ENCODE measurements at regions not wholly inside any gene's neighbourhood (a gene's known extent, or its start where the extent isn't known, plus 50 kb on each side); places are given as distances from the start of the nearest gene placed in this dataset.

DNA sequence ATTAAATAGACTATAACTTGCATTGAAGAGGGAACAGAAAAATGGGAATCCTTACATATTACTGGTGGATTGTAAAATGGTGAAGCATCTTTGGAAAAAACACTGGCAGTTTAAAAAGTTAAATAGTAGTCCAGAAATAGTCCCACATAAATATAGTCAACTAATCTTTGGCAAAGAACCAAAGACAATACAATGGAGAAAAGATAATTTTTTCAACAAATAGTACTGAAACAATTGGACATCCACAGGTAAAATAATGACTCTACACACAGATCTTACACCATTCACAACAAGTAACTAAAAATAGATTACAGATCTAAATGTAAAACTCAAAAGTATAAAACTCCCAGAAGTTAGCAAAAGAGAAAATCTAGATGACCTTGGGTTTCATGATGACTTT, 259.1 kb upstream of the CEP162 start:
- FAIRE-seq: no peak
- DNase-seq (ENCODE audit: extremely low spot score, insufficient read length, low read depth): no peak

GRCh38 chr6:84469144-84469543, 241.7 kb upstream of the CEP162 start:
- FAIRE-seq (no peak), DNase-seq (ENCODE audit: extremely low spot score, insufficient read length, low read depth) (no peak)

- FAIRE-seq (no peak), DNase-seq (ENCODE audit: extremely low spot score, insufficient read length, low read depth) (no peak)
These were observed 239.9 kb upstream of the CEP162 start for GRCh38 chr6:84467296-84467695.

DNA sequence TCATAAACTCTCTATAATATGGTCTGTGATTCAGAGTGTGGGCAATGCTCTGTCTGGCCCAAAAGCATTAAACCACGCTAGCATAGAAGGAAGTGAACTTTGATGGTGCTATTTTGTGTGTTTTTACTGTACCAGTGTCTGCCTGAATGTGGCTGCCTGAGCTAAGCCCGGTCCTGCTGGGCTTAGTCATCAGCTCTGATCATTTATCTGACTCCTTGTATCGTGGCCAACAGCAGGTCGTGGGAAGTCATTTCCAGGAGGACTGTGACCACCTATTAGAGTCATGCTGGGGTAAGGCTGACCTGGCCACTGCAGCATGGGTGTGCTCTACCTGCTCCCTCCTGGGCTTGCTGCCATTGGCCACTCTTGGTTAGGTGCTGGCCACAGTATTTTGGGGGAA, 239.1 kb upstream of the CEP162 start:
- no peak for DNase-seq (ENCODE audit: extremely low spot score, insufficient read length, low read depth)
- FAIRE-seq: no peak

DNA sequence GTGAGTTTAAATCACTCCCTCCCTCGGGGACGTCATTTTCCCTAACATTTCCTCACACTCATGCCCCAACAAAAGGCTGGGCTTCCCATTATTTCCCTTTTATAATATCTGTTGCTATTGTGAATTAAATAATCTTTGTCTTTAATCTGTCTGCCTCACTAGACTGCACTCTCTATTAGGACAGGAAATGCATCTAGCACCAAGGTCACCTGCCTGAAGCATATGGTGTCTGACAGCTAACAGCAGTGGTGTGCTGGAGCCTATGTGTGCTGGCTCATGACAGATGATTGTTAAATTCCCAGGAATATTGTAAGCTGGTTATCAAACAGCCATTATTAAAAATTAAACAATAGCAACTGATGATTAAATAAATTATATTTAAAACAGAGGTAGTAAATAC, 237.0 kb upstream of the CEP162 start:
- DNase-seq (ENCODE audit: extremely low spot score, insufficient read length, low read depth) (no peak), FAIRE-seq (no peak)

DNA sequence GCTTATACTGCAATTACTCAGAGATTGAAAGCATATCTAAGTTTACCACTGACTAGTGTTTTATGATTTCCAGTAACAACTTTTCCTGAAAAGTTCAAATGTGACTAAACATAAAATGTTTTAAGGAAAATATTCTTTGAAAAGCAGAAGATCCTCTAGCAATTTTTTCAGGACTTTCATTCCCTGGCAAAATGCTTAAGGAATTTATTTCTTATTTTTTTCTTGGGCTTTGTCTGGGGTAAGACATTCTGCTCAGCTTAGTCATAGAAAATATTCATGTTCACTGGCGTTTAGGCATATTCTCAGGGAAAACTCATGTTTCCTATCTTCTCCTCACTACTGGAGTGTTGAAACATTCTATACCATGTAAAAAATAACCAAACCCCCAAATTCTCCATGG, 235.3 kb upstream of the CEP162 start:
- DNase-seq (ENCODE audit: extremely low spot score, insufficient read length, low read depth): no peak
- FAIRE-seq: no peak

DNA sequence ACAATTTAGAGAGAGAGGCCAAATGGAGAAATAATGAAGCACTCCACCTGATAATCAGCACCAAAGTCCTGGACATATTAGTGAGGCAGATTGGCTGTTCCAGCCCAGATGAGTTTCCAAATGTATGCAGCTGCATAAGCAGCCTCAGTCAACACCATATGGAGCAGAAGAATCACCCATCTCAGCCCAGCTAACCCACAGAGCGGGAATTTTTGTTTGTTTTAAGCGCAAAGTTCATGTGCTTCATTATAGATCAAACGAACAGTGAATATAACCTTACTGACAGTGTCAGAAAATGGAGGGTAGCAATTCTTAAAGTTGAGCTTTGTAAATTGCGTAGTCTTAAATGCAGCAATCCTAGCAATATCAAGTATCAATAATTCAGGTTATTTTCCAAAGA, 234.0 kb upstream of the CEP162 start:
- FAIRE-seq (no peak), DNase-seq (ENCODE audit: extremely low spot score, insufficient read length, low read depth) (no peak)

DNA sequence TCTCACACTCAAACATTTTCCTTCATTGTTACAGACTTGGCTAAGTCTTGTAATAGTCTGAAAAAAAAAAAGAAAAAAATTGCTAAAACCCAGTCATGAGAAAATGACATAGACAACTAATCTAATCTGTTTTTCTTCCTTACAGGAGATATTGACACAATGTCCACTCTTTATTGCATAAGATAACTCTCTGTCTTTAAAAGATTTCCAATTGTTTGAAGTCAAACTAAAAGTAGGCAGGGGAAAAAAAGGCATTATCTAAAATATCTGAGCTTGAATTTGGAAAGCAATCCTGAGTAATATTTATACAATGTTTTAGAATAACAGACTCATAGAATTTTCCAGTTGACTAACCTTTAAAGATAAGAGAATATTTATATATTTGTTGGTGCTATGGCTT, 233.0 kb upstream of the CEP162 start:
- DNase-seq (ENCODE audit: extremely low spot score, insufficient read length, low read depth) (no peak), FAIRE-seq (no peak)

GRCh38 chr6:84459401-84459800, 232.0 kb upstream of the CEP162 start:
- no peak for FAIRE-seq
- no peak for DNase-seq (ENCODE audit: extremely low spot score, insufficient read length, low read depth)

DNA sequence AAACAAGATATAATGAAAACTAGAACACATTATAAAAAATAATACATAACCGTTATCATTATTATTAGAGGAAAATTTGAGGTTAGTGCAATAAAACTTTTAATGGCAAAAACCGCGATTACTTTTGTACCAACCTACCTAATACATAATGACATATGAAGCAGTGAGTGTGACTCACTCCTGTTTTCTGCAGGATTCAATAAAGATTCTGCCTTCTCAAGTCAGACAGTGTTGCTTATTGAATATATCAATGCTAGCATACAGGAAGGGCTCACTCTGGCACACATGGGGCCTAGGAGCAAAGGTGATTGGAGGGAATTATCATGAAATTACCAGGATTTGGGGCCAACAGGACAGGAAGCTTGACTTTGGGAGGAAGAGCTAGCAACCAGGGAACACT, 230.8 kb upstream of the CEP162 start:
- DNase-seq (ENCODE audit: extremely low spot score, insufficient read length, low read depth) (no peak), FAIRE-seq (no peak)

DNA sequence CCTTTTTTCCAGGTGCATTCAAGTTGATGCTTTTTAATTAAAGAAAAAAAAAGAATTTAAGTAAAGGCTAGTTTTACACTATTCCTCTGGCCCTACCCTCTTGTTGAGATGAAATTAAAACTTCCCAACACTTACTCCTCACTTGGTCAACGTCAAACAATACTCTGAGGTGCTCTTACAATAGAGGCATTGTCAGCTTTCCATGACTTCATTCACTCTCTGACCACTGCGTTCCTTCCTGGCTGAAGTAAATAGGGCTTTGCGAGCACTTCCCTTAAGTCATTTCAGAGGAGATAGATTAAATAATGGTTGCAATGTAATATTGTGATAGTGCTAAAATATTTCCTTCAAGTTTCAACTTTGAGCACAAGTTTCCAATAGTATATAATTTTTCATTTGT, 229.8 kb upstream of the CEP162 start:
- no peak for DNase-seq (ENCODE audit: extremely low spot score, insufficient read length, low read depth)
- FAIRE-seq: no peak

GRCh38 chr6:84456803-84457202, 229.4 kb upstream of the CEP162 start:
- FAIRE-seq (no peak), DNase-seq (ENCODE audit: extremely low spot score, insufficient read length, low read depth) (no peak)

- no peak for FAIRE-seq
- DNase-seq (ENCODE audit: extremely low spot score, insufficient read length, low read depth): no peak
These were observed 228.1 kb upstream of the CEP162 start for GRCh38 chr6:84455511-84456029.

DNA sequence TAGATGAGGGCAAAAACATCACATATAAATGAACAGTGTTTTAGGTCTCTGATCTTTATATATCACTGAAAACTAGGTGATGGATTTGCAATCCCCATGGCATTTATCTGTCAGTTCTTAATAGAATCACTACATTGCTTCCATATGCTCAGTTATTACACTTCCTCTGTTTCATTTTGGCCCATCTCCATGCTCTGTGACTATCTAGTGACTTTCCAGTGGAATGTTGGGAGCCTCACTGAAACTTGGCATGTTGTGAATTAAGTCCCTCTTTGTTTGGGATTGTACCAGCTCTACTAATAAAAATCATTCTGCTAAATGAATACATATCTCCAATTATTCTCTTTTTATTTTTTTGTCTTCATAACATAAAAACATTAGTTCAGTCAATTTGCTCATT, 226.1 kb upstream of the CEP162 start:
- no peak for FAIRE-seq
- DNase-seq (ENCODE audit: extremely low spot score, insufficient read length, low read depth): no peak

DNA sequence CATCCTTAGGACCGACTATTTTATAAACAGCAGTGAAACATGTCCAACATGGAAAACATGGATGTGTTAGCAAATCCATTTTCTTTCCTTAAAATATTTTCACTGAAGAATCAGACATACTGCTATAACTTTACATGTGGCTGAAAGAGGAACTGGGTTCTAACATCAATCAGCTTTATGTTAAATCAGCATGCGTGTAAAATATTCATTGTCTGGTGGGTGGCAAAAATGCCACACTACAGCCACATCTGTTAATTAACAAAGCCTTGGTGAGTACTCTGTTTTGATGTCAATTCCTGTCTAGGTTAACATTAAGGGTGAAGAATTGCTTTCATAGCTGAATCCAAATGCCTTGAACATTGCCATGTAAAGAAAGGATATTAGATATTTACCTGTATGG, 222.6 kb upstream of the CEP162 start:
- DNase-seq (ENCODE audit: extremely low spot score, insufficient read length, low read depth) (no peak), FAIRE-seq (no peak)

- FAIRE-seq (no peak), DNase-seq (ENCODE audit: extremely low spot score, insufficient read length, low read depth) (no peak)
These were observed 221.8 kb upstream of the CEP162 start for GRCh38 chr6:84449220-84449619.

GRCh38 chr6:84448331-84448730, 220.9 kb upstream of the CEP162 start:
- FAIRE-seq (no peak), DNase-seq (ENCODE audit: extremely low spot score, insufficient read length, low read depth) (no peak)

- no peak for FAIRE-seq
- DNase-seq (ENCODE audit: extremely low spot score, insufficient read length, low read depth): no peak
These were observed 220.2 kb upstream of the CEP162 start for GRCh38 chr6:84447651-84448050.

DNA sequence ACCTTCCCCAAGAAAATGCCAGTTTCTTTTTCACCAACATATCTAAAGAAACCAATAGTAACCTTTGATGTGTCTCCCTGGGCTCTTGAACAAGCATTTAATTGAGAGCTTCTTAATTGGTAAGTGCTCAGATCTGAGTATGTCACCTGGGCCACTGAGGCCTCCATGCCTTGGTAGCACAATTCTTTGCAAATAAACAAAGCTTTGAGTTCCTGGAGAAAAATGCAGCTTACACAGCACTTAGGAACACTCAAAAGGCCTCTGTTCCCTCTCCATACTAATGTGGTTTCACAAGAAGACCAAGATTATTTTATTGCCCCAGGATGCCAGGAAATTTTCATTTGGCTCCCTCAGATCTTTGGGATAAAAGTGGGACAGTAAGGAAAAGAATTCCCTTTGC, 217.6 kb upstream of the CEP162 start:
- no peak for FAIRE-seq
- no peak for DNase-seq (ENCODE audit: extremely low spot score, insufficient read length, low read depth)

DNA sequence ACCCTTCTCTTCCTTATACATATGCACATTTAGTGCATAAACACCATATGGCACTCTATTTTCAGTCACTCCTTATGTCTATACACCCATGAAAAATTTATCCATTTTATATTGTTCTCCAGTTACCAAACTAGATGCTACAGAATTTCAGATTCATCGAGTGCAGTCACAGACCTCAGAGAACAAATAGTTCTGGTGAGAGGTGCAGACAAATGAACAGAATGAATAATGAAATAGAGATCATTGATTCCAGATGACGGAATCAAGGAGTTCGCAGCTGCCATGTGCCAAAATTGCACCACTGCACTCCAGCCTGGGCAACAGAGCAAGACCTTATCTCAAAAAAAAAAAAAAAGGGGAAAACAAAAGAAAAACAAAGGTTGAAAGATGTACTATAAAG, 214.8 kb upstream of the CEP162 start:
- no peak for FAIRE-seq
- DNase-seq (ENCODE audit: extremely low spot score, insufficient read length, low read depth): no peak

DNA sequence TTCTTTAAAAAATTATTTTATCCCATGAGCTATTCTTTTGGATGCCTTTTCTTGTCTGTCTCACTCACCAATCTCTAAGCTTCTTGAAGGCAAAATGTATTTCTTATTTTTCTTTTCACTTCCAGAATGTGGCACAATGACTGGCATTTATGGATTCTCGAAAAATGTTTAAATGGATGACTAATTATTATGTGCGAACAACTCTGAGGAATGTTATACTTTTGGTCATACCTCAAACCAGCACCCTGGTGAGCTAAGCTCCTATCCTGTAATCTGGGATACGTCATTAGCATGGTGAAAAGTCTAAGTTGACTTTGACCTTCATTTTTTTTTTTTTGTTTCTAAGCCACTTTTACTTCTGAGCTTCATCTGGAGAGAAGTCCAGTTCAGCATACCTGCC, 214.0 kb upstream of the CEP162 start:
- no peak for DNase-seq (ENCODE audit: extremely low spot score, insufficient read length, low read depth)

GRCh38 chr6:84434550-84434949, 207.1 kb upstream of the CEP162 start:
- no peak for FAIRE-seq
- DNase-seq (ENCODE audit: extremely low spot score, insufficient read length, low read depth): no peak

More for the DNA sequence above, 214.0 kb upstream of the CEP162 start:
- FAIRE-seq: no peak

- FAIRE-seq: no peak
- DNase-seq (ENCODE audit: extremely low spot score, insufficient read length, low read depth): no peak
These were observed 205.2 kb upstream of the CEP162 start for GRCh38 chr6:84432619-84433018.
